ENCODE measurements at regions not wholly inside any gene's neighbourhood (a gene's known extent, or its start where the extent isn't known, plus 50 kb on each side); places are given as distances from the start of the nearest gene placed in this dataset.

- TF ChIP-seq POLR2A (IDR thresholded peaks at IDR 0.05) (no peak), CTCF (IDR thresholded peaks at IDR 0.05) (no peak)
These were observed 59.4 kb upstream of the GZMB start for GRCh38 chr14:24693353-24693737.
